ENCODE measurements at regions not wholly inside any gene's neighbourhood (a gene's known extent, or its start where the extent isn't known, plus 50 kb on each side); places are given as distances from the start of the nearest gene placed in this dataset.

GRCh38 chr2:158031371-158031770 lies 70.3 kb upstream of the UPP2 start:
- Histone ChIP-seq H3K27me3 (replicated peaks; ENCODE audit: control insufficient read depth, insufficient read depth, low read length) (peaks cover 4% of the 10 kb centered on the region), H3K4me1 (ENCODE audit: control insufficient read depth, insufficient read depth, low read length) (no peaks in the 10 kb centered on the region), H3K4me3 (ENCODE audit: low read length) (no peak overlapping the region), H3K36me3 (ENCODE audit: control insufficient read depth, insufficient read depth, low read length, severe bottlenecking) (no peaks in the 10 kb centered on the region), H3K9me3 (ENCODE audit: control insufficient read depth, low read length) (no peaks in the 10 kb centered on the region), H3K9ac (ENCODE audit: low read length) (no peak overlapping the region)
- no peak for DNase-seq (ENCODE audit: low read depth)

- H3K36me3 ChIP-seq (ENCODE audit: control insufficient read depth, insufficient read depth, low read length, severe bottlenecking) = no peaks in the 10 kb centered on the region
- H3K4me1 ChIP-seq (ENCODE audit: control insufficient read depth, insufficient read depth, low read length) = peaks cover 5% of the 10 kb centered on the region
- no peaks in the 10 kb centered on the region for H3K27me3 ChIP-seq (replicated peaks; ENCODE audit: control insufficient read depth, insufficient read depth, low read length)
- H3K9ac ChIP-seq (ENCODE audit: low read length) = no peak overlapping the region
- H3K9me3 ChIP-seq (ENCODE audit: control insufficient read depth, low read length) = no peaks in the 10 kb centered on the region
- DNase-seq (ENCODE audit: low read depth) = peak; percentile 70
- H3K4me3 ChIP-seq (ENCODE audit: low read length) = no peak overlapping the region
Observed at GRCh38 chr2:158025255-158025996, 76.2 kb upstream of the UPP2 start.

GRCh38 chr2:158024288-158024898 lies 77.3 kb upstream of the UPP2 start:
- peaks cover 5% of the 10 kb centered on the region for H3K4me1 ChIP-seq (ENCODE audit: control insufficient read depth, insufficient read depth, low read length)
- peak; percentile 80 for DNase-seq (ENCODE audit: low read depth)
- H3K27me3 ChIP-seq (replicated peaks; ENCODE audit: control insufficient read depth, insufficient read depth, low read length) = no peaks in the 10 kb centered on the region
- H3K36me3 ChIP-seq (ENCODE audit: control insufficient read depth, insufficient read depth, low read length, severe bottlenecking) = no peaks in the 10 kb centered on the region
- H3K9ac ChIP-seq (ENCODE audit: low read length) = no peak overlapping the region
- H3K4me3 ChIP-seq (ENCODE audit: low read length) = no peak overlapping the region
- H3K9me3 ChIP-seq (ENCODE audit: control insufficient read depth, low read length) = no peaks in the 10 kb centered on the region

- no peaks in the 10 kb centered on the region for H3K27me3 ChIP-seq (replicated peaks; ENCODE audit: control insufficient read depth, insufficient read depth, low read length)
- DNase-seq (ENCODE audit: low read depth) = no peak
- H3K4me3 ChIP-seq (ENCODE audit: low read length) = no peak overlapping the region
- H3K4me1 ChIP-seq (ENCODE audit: control insufficient read depth, insufficient read depth, low read length) = peaks cover 5% of the 10 kb centered on the region
- no peak overlapping the region for H3K9ac ChIP-seq (ENCODE audit: low read length)
- no peaks in the 10 kb centered on the region for H3K9me3 ChIP-seq (ENCODE audit: control insufficient read depth, low read length)
- H3K36me3 ChIP-seq (ENCODE audit: control insufficient read depth, insufficient read depth, low read length, severe bottlenecking) = no peaks in the 10 kb centered on the region
Observed at GRCh38 chr2:158022888-158023287, 78.8 kb upstream of the UPP2 start.

- H3K4me1 ChIP-seq (ENCODE audit: control insufficient read depth, insufficient read depth, low read length) = peaks cover 5% of the 10 kb centered on the region
- no peaks in the 10 kb centered on the region for H3K9me3 ChIP-seq (ENCODE audit: control insufficient read depth, low read length)
- no peaks in the 10 kb centered on the region for H3K27me3 ChIP-seq (replicated peaks; ENCODE audit: control insufficient read depth, insufficient read depth, low read length)
- H3K36me3 ChIP-seq (ENCODE audit: control insufficient read depth, insufficient read depth, low read length, severe bottlenecking) = no peaks in the 10 kb centered on the region
- H3K4me3 ChIP-seq (ENCODE audit: low read length) = no peak overlapping the region
- no peak for DNase-seq (ENCODE audit: low read depth)
- no peak overlapping the region for H3K9ac ChIP-seq (ENCODE audit: low read length)
Observed at GRCh38 chr2:158021226-158021625, 80.5 kb upstream of the UPP2 start.

GRCh38 chr2:158015428-158016076 lies 86.1 kb upstream of the UPP2 start:
- H3K9ac ChIP-seq (ENCODE audit: low read length) = no peak overlapping the region
- H3K4me1 ChIP-seq (ENCODE audit: control insufficient read depth, insufficient read depth, low read length) = no peaks in the 10 kb centered on the region
- H3K36me3 ChIP-seq (ENCODE audit: control insufficient read depth, insufficient read depth, low read length, severe bottlenecking) = no peaks in the 10 kb centered on the region
- no peak for DNase-seq (ENCODE audit: low read depth)
- no peaks in the 10 kb centered on the region for H3K9me3 ChIP-seq (ENCODE audit: control insufficient read depth, low read length)
- no peaks in the 10 kb centered on the region for H3K27me3 ChIP-seq (replicated peaks; ENCODE audit: control insufficient read depth, insufficient read depth, low read length)
- no peak overlapping the region for H3K4me3 ChIP-seq (ENCODE audit: low read length)

GRCh38 chr2:158013891-158014290 lies 87.8 kb upstream of the UPP2 start:
- H3K4me3 ChIP-seq (ENCODE audit: low read length) = no peak overlapping the region
- H3K36me3 ChIP-seq (ENCODE audit: control insufficient read depth, insufficient read depth, low read length, severe bottlenecking) = no peaks in the 10 kb centered on the region
- H3K9ac ChIP-seq (ENCODE audit: low read length) = peak overlapping the region; percentile 6
- DNase-seq (ENCODE audit: low read depth) = no peak
- peaks cover 8% of the 10 kb centered on the region for H3K4me1 ChIP-seq (ENCODE audit: control insufficient read depth, insufficient read depth, low read length)
- H3K27me3 ChIP-seq (replicated peaks; ENCODE audit: control insufficient read depth, insufficient read depth, low read length) = no peaks in the 10 kb centered on the region
- H3K9me3 ChIP-seq (ENCODE audit: control insufficient read depth, low read length) = no peaks in the 10 kb centered on the region

GRCh38 chr2:158011055-158011771 lies 90.5 kb upstream of the UPP2 start:
- H3K27me3 ChIP-seq (replicated peaks; ENCODE audit: control insufficient read depth, insufficient read depth, low read length) = no peaks in the 10 kb centered on the region
- no peak overlapping the region for H3K4me3 ChIP-seq (ENCODE audit: low read length)
- H3K4me1 ChIP-seq (ENCODE audit: control insufficient read depth, insufficient read depth, low read length) = peaks cover 8% of the 10 kb centered on the region
- H3K9me3 ChIP-seq (ENCODE audit: control insufficient read depth, low read length) = no peaks in the 10 kb centered on the region
- H3K9ac ChIP-seq (ENCODE audit: low read length) = no peak overlapping the region
- H3K36me3 ChIP-seq (ENCODE audit: control insufficient read depth, insufficient read depth, low read length, severe bottlenecking) = no peaks in the 10 kb centered on the region
- no peak for DNase-seq (ENCODE audit: low read depth)

- DNase-seq (ENCODE audit: low read depth) = no peak
- H3K9ac ChIP-seq (ENCODE audit: low read length) = no peak overlapping the region
- no peaks in the 10 kb centered on the region for H3K9me3 ChIP-seq (ENCODE audit: control insufficient read depth, low read length)
- H3K36me3 ChIP-seq (ENCODE audit: control insufficient read depth, insufficient read depth, low read length, severe bottlenecking) = no peaks in the 10 kb centered on the region
- H3K4me1 ChIP-seq (ENCODE audit: control insufficient read depth, insufficient read depth, low read length) = peaks cover 8% of the 10 kb centered on the region
- no peak overlapping the region for H3K4me3 ChIP-seq (ENCODE audit: low read length)
- H3K27me3 ChIP-seq (replicated peaks; ENCODE audit: control insufficient read depth, insufficient read depth, low read length) = no peaks in the 10 kb centered on the region
Observed at GRCh38 chr2:158009399-158009798, 92.3 kb upstream of the UPP2 start.

GRCh38 chr2:158006961-158007719 lies 94.5 kb upstream of the UPP2 start:
- no peak for DNase-seq (ENCODE audit: low read depth)
- no peaks in the 10 kb centered on the region for H3K36me3 ChIP-seq (ENCODE audit: control insufficient read depth, insufficient read depth, low read length, severe bottlenecking)
- no peaks in the 10 kb centered on the region for H3K27me3 ChIP-seq (replicated peaks; ENCODE audit: control insufficient read depth, insufficient read depth, low read length)
- H3K4me3 ChIP-seq (ENCODE audit: low read length) = no peak overlapping the region
- peaks cover 8% of the 10 kb centered on the region for H3K4me1 ChIP-seq (ENCODE audit: control insufficient read depth, insufficient read depth, low read length)
- no peak overlapping the region for H3K9ac ChIP-seq (ENCODE audit: low read length)
- no peaks in the 10 kb centered on the region for H3K9me3 ChIP-seq (ENCODE audit: control insufficient read depth, low read length)
